ENCODE measurements at regions not wholly inside any gene's neighbourhood (a gene's known extent, or its start where the extent isn't known, plus 50 kb on each side); places are given as distances from the start of the nearest gene placed in this dataset.

- Mint-ChIP-seq H3K4me3 (ENCODE audit: unreplicated experiment) (no peak overlapping the region), H3K27me3 (ENCODE audit: unreplicated experiment) (no peaks in the 10 kb centered on the region)
Observed at GRCh38 chr14:88085736-88086135, 80.8 kb downstream of the GPR65 start.

GRCh38 chr14:88089445-88089844 lies 84.5 kb downstream of the GPR65 start:
- Mint-ChIP-seq H3K27ac (ENCODE audit: unreplicated experiment) (no peak overlapping the region), H3K4me1 (ENCODE audit: unreplicated experiment) (peaks cover 14% of the 10 kb centered on the region), H3K9me3 (ENCODE audit: unreplicated experiment) (no peaks in the 10 kb centered on the region), H3K36me3 (ENCODE audit: low read depth, unreplicated experiment) (no peaks in the 10 kb centered on the region), H3K27me3 (ENCODE audit: unreplicated experiment) (peaks cover 1% of the 10 kb centered on the region), H3K4me3 (ENCODE audit: unreplicated experiment) (no peak overlapping the region)
- no peak for DNase-seq (ENCODE audit: low spot score)
- TF ChIP-seq CTCF (IDR thresholded peaks at IDR 0.05; ENCODE audit: unreplicated experiment): no peak

More at GRCh38 chr14:88085736-88086135, 80.8 kb downstream of the GPR65 start:
- Mint-ChIP-seq H3K27ac (ENCODE audit: unreplicated experiment) (no peak overlapping the region), H3K36me3 (ENCODE audit: low read depth, unreplicated experiment) (no peaks in the 10 kb centered on the region), H3K9me3 (ENCODE audit: unreplicated experiment) (no peaks in the 10 kb centered on the region), H3K4me1 (ENCODE audit: unreplicated experiment) (no peaks in the 10 kb centered on the region)
- TF ChIP-seq CTCF (IDR thresholded peaks at IDR 0.05; ENCODE audit: unreplicated experiment): no peak
- no peak for DNase-seq (ENCODE audit: low spot score)

- Mint-ChIP-seq H3K27me3 (ENCODE audit: unreplicated experiment) (peaks cover 1% of the 10 kb centered on the region), H3K4me3 (ENCODE audit: unreplicated experiment) (no peak overlapping the region), H3K36me3 (ENCODE audit: low read depth, unreplicated experiment) (no peaks in the 10 kb centered on the region), H3K9me3 (ENCODE audit: unreplicated experiment) (no peaks in the 10 kb centered on the region), H3K27ac (ENCODE audit: unreplicated experiment) (no peak overlapping the region), H3K4me1 (ENCODE audit: unreplicated experiment) (peaks cover 14% of the 10 kb centered on the region)
- DNase-seq (ENCODE audit: low spot score): no peak
- TF ChIP-seq CTCF (IDR thresholded peaks at IDR 0.05; ENCODE audit: unreplicated experiment): no peak
Observed at GRCh38 chr14:88092529-88092928, 87.6 kb downstream of the GPR65 start.

GRCh38 chr14:88095791-88096190 lies 90.9 kb downstream of the GPR65 start:
- H3K27me3 Mint-ChIP-seq (ENCODE audit: unreplicated experiment): peaks cover 1% of the 10 kb centered on the region
- no peaks in the 10 kb centered on the region for H3K9me3 Mint-ChIP-seq (ENCODE audit: unreplicated experiment)
- H3K36me3 Mint-ChIP-seq (ENCODE audit: low read depth, unreplicated experiment): no peaks in the 10 kb centered on the region
- H3K4me3 Mint-ChIP-seq (ENCODE audit: unreplicated experiment): no peak overlapping the region
- no peak for TF ChIP-seq CTCF (IDR thresholded peaks at IDR 0.05; ENCODE audit: unreplicated experiment)
- H3K4me1 Mint-ChIP-seq (ENCODE audit: unreplicated experiment): peaks cover 14% of the 10 kb centered on the region
- no peak for DNase-seq (ENCODE audit: low spot score)
- H3K27ac Mint-ChIP-seq (ENCODE audit: unreplicated experiment): no peak overlapping the region

- no peaks in the 10 kb centered on the region for H3K36me3 Mint-ChIP-seq (ENCODE audit: low read depth, unreplicated experiment)
- H3K27me3 Mint-ChIP-seq (ENCODE audit: unreplicated experiment): no peaks in the 10 kb centered on the region
- no peak for TF ChIP-seq CTCF (IDR thresholded peaks at IDR 0.05; ENCODE audit: unreplicated experiment)
- no peaks in the 10 kb centered on the region for H3K9me3 Mint-ChIP-seq (ENCODE audit: unreplicated experiment)
- DNase-seq (ENCODE audit: low spot score): no peak
- no peak overlapping the region for H3K27ac Mint-ChIP-seq (ENCODE audit: unreplicated experiment)
- H3K4me1 Mint-ChIP-seq (ENCODE audit: unreplicated experiment): peaks cover 5% of the 10 kb centered on the region
- H3K4me3 Mint-ChIP-seq (ENCODE audit: unreplicated experiment): no peak overlapping the region
Observed at GRCh38 chr14:88098163-88098562, 93.2 kb downstream of the GPR65 start.

Measured in endothelial cell (in vitro differentiated cells).